SK-N-SH (cell line): ENCODE measurements at regions not wholly inside any gene's neighbourhood (a gene's known extent, or its start where the extent isn't known, plus 50 kb on each side); places are given as distances from the start of the nearest gene placed in this dataset.

Experiments used
- CTCF ChIA-PET: fragments of 300-600, 350-600 bp; formaldehyde crosslinking; extraction: SDS; loops from one replicate; lab custom pipeline; 2021; lab: Yijun Ruan, JAX
- POLR2A ChIA-PET: fragments of 350-600 bp; sonication (Branson Sonifier 250); formaldehyde crosslinking; extraction: SDS; loops from one replicate; lab custom pipeline; 2020; ENCODE audit warnings: antibody characterized with exemption, inconsistent platforms; lab: Yijun Ruan, JAX
- DNase-seq: peaks from one replicate; pipeline ENCODE4 v3.0.0; 2012
- H2AFZ ChIP-seq: fragments of 200-600 bp; sonication (generic); 2 replicates; pipeline ENCODE4 v1.8.1; 2016; ENCODE audit warnings: antibody characterized with exemption, mild to moderate bottlenecking, low read depth
- H3F3A ChIP-seq: fragments of 200-600 bp; sonication (generic); replicated peaks from 2 replicates; pipeline ENCODE3; 2016; ENCODE audit warnings: antibody characterized with exemption, mild to moderate bottlenecking; ENCODE audit not compliant: insufficient read depth
- H3K27ac ChIP-seq, 2 experiments: fragments of 200-500 bp in 1 of 2; fragments of 200-600 bp in 1 of 2; sonication (Bioruptor generic) in 1 of 2; sonication (generic), shearing (Covaris generic) in 1 of 2; 2 replicates each; pipeline versions ENCODE4 v1.5.1 to v1.6.1; 2014 to 2016; ENCODE audit warnings: low read depth in 2 of 2, inconsistent platforms in 1 of 2, low read length in 1 of 2, mild to moderate bottlenecking in 1 of 2, mixed read lengths in 1 of 2
- H3K27me3 ChIP-seq: fragments of 200-600 bp; sonication (generic), shearing (Covaris generic); 2 replicates; pipeline ENCODE4 v1.6.1; 2016; ENCODE audit warnings: mixed run types; ENCODE audit not compliant: insufficient read depth
- H3K36me3 ChIP-seq, 2 experiments: fragments of 200-500 bp in 1 of 2; fragments of 200-600 bp in 1 of 2; sonication (Bioruptor generic) in 1 of 2; sonication (generic) in 1 of 2; replicated peaks in 1 of 2; 2 replicates each; pipeline versions ENCODE3 to v1.5.1; 2014 to 2016; ENCODE audit warnings: low read length in 1 of 2, mild to moderate bottlenecking in 1 of 2; ENCODE audit not compliant: insufficient read depth in 2 of 2, control insufficient read depth in 1 of 2
- H3K4me1 ChIP-seq, 2 experiments: fragments of 200-500 bp in 1 of 2; fragments of 200-600 bp in 1 of 2; sonication (Bioruptor generic) in 1 of 2; sonication (generic), shearing (Covaris generic) in 1 of 2; 2 replicates each; pipeline versions ENCODE4 v1.5.1 to v1.6.1; 2014 to 2016; ENCODE audit warnings: low read depth in 1 of 2, low read length in 1 of 2, mixed run types in 1 of 2; ENCODE audit not compliant: insufficient read depth in 2 of 2, control insufficient read depth in 1 of 2
- H3K4me2 ChIP-seq: fragments of 200-600 bp; sonication (generic), shearing (Covaris generic); 2 replicates; pipeline ENCODE4 v1.6.1; 2017; ENCODE audit warnings: mixed run types
- H3K4me3 ChIP-seq, 2 experiments: fragments of 200-500 bp in 1 of 2; fragments of 200-600 bp in 1 of 2; sonication (Bioruptor generic) in 1 of 2; sonication (generic), shearing (Covaris generic) in 1 of 2; 2 replicates each; pipeline versions ENCODE4 v1.5.1 to v1.8.1; 2014 to 2016; ENCODE audit warnings: low read depth in 2 of 2, inconsistent platforms in 1 of 2, low read length in 1 of 2, mild to moderate bottlenecking in 1 of 2, mixed read lengths in 1 of 2, moderate library complexity in 1 of 2
- H3K79me2 ChIP-seq: fragments of 200-600 bp; sonication (generic); 2 replicates; pipeline ENCODE4 v1.8.1; 2017; ENCODE audit warnings: mild to moderate bottlenecking; ENCODE audit not compliant: insufficient read depth
- H3K9ac ChIP-seq: fragments of 200-600 bp; sonication (generic); 2 replicates; pipeline ENCODE4 v1.6.1; 2017; ENCODE audit warnings: mixed run types
- H3K9me2 ChIP-seq: fragments of 200-600 bp; sonication (generic); 2 replicates; pipeline ENCODE4 v1.6.1; 2017; ENCODE audit warnings: mixed run types
- H3K9me3 ChIP-seq: fragments of 200-600 bp; sonication (generic); 2 replicates; pipeline ENCODE4 v1.6.1; 2017; ENCODE audit warnings: mixed run types, mild to moderate bottlenecking, moderate library complexity
- H4K20me1 ChIP-seq: fragments of 200-600 bp; sonication (generic); 2 replicates; pipeline ENCODE4 v1.6.1; 2017; ENCODE audit warnings: mild to moderate bottlenecking, mixed run types; ENCODE audit not compliant: insufficient read depth
- ELF1 ChIP-seq: IDR thresholded peaks from 2 replicates; pipeline ENCODE4 v1.4.0; 2012
- GABPA ChIP-seq: IDR thresholded peaks from 2 replicates; pipeline ENCODE4 v1.4.0; 2012; ENCODE audit warnings: low read depth, mild to moderate bottlenecking
- GATA2 ChIP-seq: sonication (generic); formaldehyde crosslinking; IDR thresholded peaks from 2 replicates; pipeline ENCODE4 v1.5.0; 2020; ENCODE audit warnings: mild to moderate bottlenecking, missing genetic modification reagents
- JUND ChIP-seq: IDR thresholded peaks from 2 replicates; pipeline ENCODE4 v1.4.0; 2012
- NFIC ChIP-seq: IDR thresholded peaks from 2 replicates; pipeline ENCODE4 v1.4.0; 2012; ENCODE audit warnings: borderline replicate concordance
- RAD21 ChIP-seq: IDR thresholded peaks from 2 replicates; pipeline ENCODE4 v1.6.1; 2012; ENCODE audit warnings: mild to moderate bottlenecking, low read length
- REST ChIP-seq: IDR thresholded peaks from 2 replicates; pipeline ENCODE4 v1.6.1; 2012; ENCODE audit warnings: mild to moderate bottlenecking, low read depth, low read length, moderate library complexity
- RFX5 ChIP-seq: IDR thresholded peaks from 2 replicates; pipeline ENCODE4 v1.6.1; 2012; ENCODE audit warnings: mild to moderate bottlenecking, improper control_type of control experiment, low read length
- RXRA ChIP-seq: IDR thresholded peaks from 2 replicates; pipeline ENCODE4 v1.4.0; 2012; ENCODE audit warnings: low read depth, mild to moderate bottlenecking, borderline replicate concordance
- WGBS: methylation state at CpG from one replicate; pipeline ENCODE4 v1.1.6; 2017; ENCODE audit warnings: low lambda C conversion rate; 5-methylcytosine and 5-hydroxymethylcytosine counted together
- TF ChIP-seq, protein P1 (sequence below): IDR thresholded peaks from 2 replicates; pipeline ENCODE4 v1.4.0; 2012; ENCODE audit warnings: low read depth
- TF ChIP-seq, protein P2 (sequence below): IDR thresholded peaks from 2 replicates; pipeline ENCODE4 v1.4.0; 2012; ENCODE audit warnings: low read depth, borderline replicate concordance
- TF ChIP-seq, protein P3 (sequence below): fragments of 150-350 bp; IDR thresholded peaks from 2 replicates; pipeline ENCODE4 v1.6.1; 2016; ENCODE audit warnings: mild to moderate bottlenecking, low read depth, low read length
- TF ChIP-seq, protein P4 (sequence below): IDR thresholded peaks from 2 replicates; pipeline ENCODE4; 2012

DNA sequence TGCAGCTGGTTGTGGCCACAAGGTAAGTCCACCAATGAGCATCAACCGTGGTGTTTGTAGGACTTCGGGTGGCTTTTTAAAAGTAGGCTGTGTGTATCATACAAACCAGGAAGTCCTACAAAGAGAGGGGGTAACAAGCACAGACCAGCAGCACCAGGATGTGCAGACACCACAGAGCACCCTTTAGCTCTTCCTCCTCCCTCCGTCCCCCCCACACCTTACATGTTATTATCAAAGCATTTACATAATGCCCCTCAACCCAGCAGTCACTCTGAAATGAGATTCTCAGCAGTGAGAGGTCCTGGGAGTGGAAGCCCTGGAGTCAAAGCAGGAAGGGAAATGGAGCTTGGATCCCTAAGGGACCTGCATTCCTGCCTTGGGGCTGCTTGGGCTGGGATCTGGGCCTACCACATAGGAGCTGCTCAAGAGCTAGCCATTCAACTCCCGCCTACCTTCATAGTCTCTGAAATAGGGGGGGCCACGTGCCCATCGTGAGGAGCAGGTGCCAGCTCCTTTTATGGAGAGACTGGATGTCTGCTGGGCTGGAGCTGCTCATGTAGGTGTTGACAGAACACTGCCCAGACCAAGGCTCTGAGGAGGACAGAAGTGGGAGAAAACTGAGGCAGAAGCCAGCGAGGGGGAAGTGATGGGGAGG lies 90.6 kb downstream of the PSMB1 start:
- no peaks in the 10 kb centered on the region for H3K27me3 ChIP-seq
- H3K9ac ChIP-seq = no peak overlapping the region
- H3K9me3 ChIP-seq = no peaks in the 10 kb centered on the region
- CTCF ChIA-PET = interaction anchor here (1.1 to 2.0 kb wide), 2 partner anchors 9 to 631 kb away, joined by 5 to 6 read pairs; no protein-coding TSS in a partner anchor
- H2AFZ ChIP-seq = no peak overlapping the region
- no peak overlapping the region for H3K4me2 ChIP-seq
- no peak for TF ChIP-seq GABPA
- TF ChIP-seq, protein P1, sequence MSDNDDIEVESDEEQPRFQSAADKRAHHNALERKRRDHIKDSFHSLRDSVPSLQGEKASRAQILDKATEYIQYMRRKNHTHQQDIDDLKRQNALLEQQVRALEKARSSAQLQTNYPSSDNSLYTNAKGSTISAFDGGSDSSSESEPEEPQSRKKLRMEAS = no peak
- TF ChIP-seq, protein P2, sequence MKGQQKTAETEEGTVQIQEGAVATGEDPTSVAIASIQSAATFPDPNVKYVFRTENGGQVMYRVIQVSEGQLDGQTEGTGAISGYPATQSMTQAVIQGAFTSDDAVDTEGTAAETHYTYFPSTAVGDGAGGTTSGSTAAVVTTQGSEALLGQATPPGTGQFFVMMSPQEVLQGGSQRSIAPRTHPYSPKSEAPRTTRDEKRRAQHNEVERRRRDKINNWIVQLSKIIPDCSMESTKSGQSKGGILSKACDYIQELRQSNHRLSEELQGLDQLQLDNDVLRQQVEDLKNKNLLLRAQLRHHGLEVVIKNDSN = no peak
- TF ChIP-seq NFIC = no peak
- no peak for TF ChIP-seq JUND
- TF ChIP-seq, protein P3, sequence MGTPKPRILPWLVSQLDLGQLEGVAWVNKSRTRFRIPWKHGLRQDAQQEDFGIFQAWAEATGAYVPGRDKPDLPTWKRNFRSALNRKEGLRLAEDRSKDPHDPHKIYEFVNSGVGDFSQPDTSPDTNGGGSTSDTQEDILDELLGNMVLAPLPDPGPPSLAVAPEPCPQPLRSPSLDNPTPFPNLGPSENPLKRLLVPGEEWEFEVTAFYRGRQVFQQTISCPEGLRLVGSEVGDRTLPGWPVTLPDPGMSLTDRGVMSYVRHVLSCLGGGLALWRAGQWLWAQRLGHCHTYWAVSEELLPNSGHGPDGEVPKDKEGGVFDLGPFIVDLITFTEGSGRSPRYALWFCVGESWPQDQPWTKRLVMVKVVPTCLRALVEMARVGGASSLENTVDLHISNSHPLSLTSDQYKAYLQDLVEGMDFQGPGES = no peak
- no peak for TF ChIP-seq REST
- no peak for TF ChIP-seq RXRA
- no peak for TF ChIP-seq RAD21
- TF ChIP-seq GATA2 (CRISPR knock-in tag) = no peak
- TF ChIP-seq ELF1 = no peak
- TF ChIP-seq, protein P4, sequence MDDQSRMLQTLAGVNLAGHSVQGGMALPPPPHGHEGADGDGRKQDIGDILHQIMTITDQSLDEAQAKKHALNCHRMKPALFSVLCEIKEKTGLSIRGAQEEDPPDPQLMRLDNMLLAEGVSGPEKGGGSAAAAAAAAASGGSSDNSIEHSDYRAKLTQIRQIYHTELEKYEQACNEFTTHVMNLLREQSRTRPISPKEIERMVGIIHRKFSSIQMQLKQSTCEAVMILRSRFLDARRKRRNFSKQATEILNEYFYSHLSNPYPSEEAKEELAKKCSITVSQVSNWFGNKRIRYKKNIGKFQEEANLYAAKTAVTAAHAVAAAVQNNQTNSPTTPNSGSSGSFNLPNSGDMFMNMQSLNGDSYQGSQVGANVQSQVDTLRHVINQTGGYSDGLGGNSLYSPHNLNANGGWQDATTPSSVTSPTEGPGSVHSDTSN = no peak
- no peak for TF ChIP-seq RFX5
- TF ChIP-seq, all 33 proteins: peak for 0
- H3K36me3 ChIP-seq = no peaks in the 10 kb centered on the region
- H3K4me1 ChIP-seq = no peaks in the 10 kb centered on the region
- no peak overlapping the region for H3K4me3 ChIP-seq
- H3K9me2 ChIP-seq = no peaks in the 10 kb centered on the region
- H3K79me2 ChIP-seq = no peaks in the 10 kb centered on the region
- 58% methylated on average over 7 of the region's 7 CpGs for WGBS
- H4K20me1 ChIP-seq = no peaks in the 10 kb centered on the region
- POLR2A ChIA-PET = no interaction called here
- H3K27ac ChIP-seq = no peak overlapping the region
- DNase-seq = no peak
- H3F3A ChIP-seq = no peaks in the 10 kb centered on the region
